ENCODE measurements at regions not wholly inside any gene's neighbourhood (a gene's known extent, or its start where the extent isn't known, plus 50 kb on each side); places are given as distances from the start of the nearest gene placed in this dataset.

GRCh38 chr18:5709476-5710095, 165.8 kb upstream of the EPB41L3 start:
- Histone ChIP-seq H2AFZ (ENCODE audit: low read depth, low read length, poor library complexity, severe bottlenecking) (no peak overlapping the region), H4K20me1 (ENCODE audit: insufficient read depth) (no peaks in the 10 kb centered on the region)
- no TSS peak for BruUV-seq (replicated peaks)

More at GRCh38 chr18:5709476-5710095, 165.8 kb upstream of the EPB41L3 start:
- peaks cover 16 to 22% of the 10 kb centered on the region in 2 experiments; a peak in 2 of 4 replicates for H3K9me3 ChIP-seq (ENCODE audit: control insufficient read depth in 1 of 2, insufficient read depth in 1 of 2, low read depth in 1 of 2, low read length in 2 of 2)
- no peaks in the 10 kb centered on the region for H3K4me1 ChIP-seq (ENCODE audit: control insufficient read depth in 1 of 2, insufficient read depth in 2 of 2, low read length in 2 of 2)
- RAD21 ChIA-PET (ENCODE audit: low non-redundant PET in 1 of 2, low total read pairs in 2 of 2, uncharacterized antibody in 2 of 2, unreplicated experiment in 2 of 2): no interaction called here
- H3K9me2 ChIP-seq (ENCODE audit: insufficient read depth): no peaks in the 10 kb centered on the region
- DNase-seq (ENCODE audit: low read depth, low spot score) (no peak), ATAC-seq (no peak)
- no peaks in the 10 kb centered on the region for H3K79me2 ChIP-seq (ENCODE audit: insufficient read depth, low read length)
- CTCF ChIA-PET: no interaction called here
- H3K9ac ChIP-seq (ENCODE audit: low read length): no peak overlapping the region
- no peak overlapping the region for H3K4me2 ChIP-seq (ENCODE audit: low read length)
- intact Hi-C loops (cut with micrococcal nuclease): no loop called here
- no peak overlapping the region for H3K27ac ChIP-seq (ENCODE audit: low read depth, low read length)
- H3K4me3 ChIP-seq (replicated peaks in 1 of 2; ENCODE audit: low read depth in 1 of 2, low read length in 2 of 2): no peak overlapping the region
- no peaks in the 10 kb centered on the region for H3K27me3 ChIP-seq (ENCODE audit: insufficient read depth, low read length)
- TF ChIP-seq ATF3 (IDR thresholded peaks at IDR 0.05): no peak
- TF ChIP-seq ELF1 (IDR thresholded peaks at IDR 0.05; ENCODE audit: borderline replicate concordance, low read depth): no peak
- TF ChIP-seq CEBPB (IDR thresholded peaks at IDR 0.05; ENCODE audit: low read depth): no peak
- no peak for TF ChIP-seq POLR2A (IDR thresholded peaks at IDR 0.05; ENCODE audit: borderline replicate concordance, extremely low read depth, insufficient read depth, insufficient read length)
- no peak for TF ChIP-seq ZBTB33 (IDR thresholded peaks at IDR 0.05; ENCODE audit: extremely low read depth, insufficient replicate concordance, low read length)
- no peak for TF ChIP-seq SIN3A (IDR thresholded peaks at IDR 0.05; ENCODE audit: low read depth)
- TF ChIP-seq MAX (IDR thresholded peaks at IDR 0.05): no peak
- no peak for TF ChIP-seq CTCF (IDR thresholded peaks at IDR 0.05 in 2 of 3, conservative IDR thresholded peaks at IDR 0.05 in 1 of 3; ENCODE audit: borderline replicate concordance in 1 of 3, insufficient read depth in 1 of 3, low read depth in 2 of 3, low read length in 2 of 3)
- no peak for TF ChIP-seq JUND (IDR thresholded peaks at IDR 0.05)
- TF ChIP-seq TCF7L2 (IDR thresholded peaks at IDR 0.05; ENCODE audit: borderline replicate concordance, extremely low read depth, insufficient read depth, insufficient read length): no peak
- TF ChIP-seq CBX3 (IDR thresholded peaks at IDR 0.05; ENCODE audit: low read depth): no peak
- TF ChIP-seq EGR1 (IDR thresholded peaks at IDR 0.05; ENCODE audit: low read depth): no peak
- no peak for TF ChIP-seq SP1 (IDR thresholded peaks at IDR 0.05; ENCODE audit: low read depth)
- POLR2A ChIA-PET: no interaction called here
- H3K36me3 ChIP-seq (ENCODE audit: control insufficient read depth in 1 of 2, insufficient read depth in 2 of 2, low read length in 2 of 2): no peaks in the 10 kb centered on the region
